Progenitor cell of endocrine pancreas (in vitro differentiated cells): ENCODE measurements at regions not wholly inside any gene's neighbourhood (a gene's known extent, or its start where the extent isn't known, plus 50 kb on each side); places are given as distances from the start of the nearest gene placed in this dataset.

ENCODE experiments used
- DNase-seq: peaks from one replicate; pipeline ENCODE4 v3.0.0; 2021; ENCODE audit warnings: low spot score; ENCODE audit not compliant: unreplicated experiment
- H3K27ac Mint-ChIP-seq: 2 replicates; pipeline ENCODE4 v1.8.0; 2021; ENCODE audit warnings: mild to moderate bottlenecking, moderate library complexity, mixed read lengths
- H3K27me3 Mint-ChIP-seq: 2 replicates; pipeline ENCODE4 v1.8.0; 2021; ENCODE audit warnings: mixed read lengths
- H3K36me3 Mint-ChIP-seq: 2 replicates; pipeline ENCODE4 v1.8.0; 2022; ENCODE audit warnings: mixed read lengths; ENCODE audit not compliant: insufficient read depth
- H3K4me1 Mint-ChIP-seq: 2 replicates; pipeline ENCODE4 v1.8.0; 2021; ENCODE audit warnings: low read depth, mixed read lengths
- H3K4me3 Mint-ChIP-seq: 2 replicates; pipeline ENCODE4 v1.8.0; 2021; ENCODE audit warnings: low read depth, mild to moderate bottlenecking, moderate library complexity, mixed read lengths
- H3K9me3 Mint-ChIP-seq: 2 replicates; pipeline ENCODE4 v1.8.0; 2021; ENCODE audit warnings: low read depth, mixed read lengths
- CTCF ChIP-seq: fragments of 200-600 bp; sonication (generic); IDR thresholded peaks from one replicate; pipeline ENCODE4 v1.5.0; 2021; ENCODE audit warnings: antibody characterized with exemption, mild to moderate bottlenecking; ENCODE audit not compliant: unreplicated experiment

GRCh38 chr18:66168685-66169235, 417.9 kb downstream of the CDH7 start:
- Mint-ChIP-seq H3K4me3 (no peak overlapping the region), H3K9me3 (no peaks in the 10 kb centered on the region), H3K36me3 (no peaks in the 10 kb centered on the region)

GRCh38 chr18:66167829-66168684, 417.2 kb downstream of the CDH7 start:
- Mint-ChIP-seq H3K27me3 (no peaks in the 10 kb centered on the region), H3K27ac (no peak overlapping the region), H3K36me3 (no peaks in the 10 kb centered on the region), H3K4me1 (no peaks in the 10 kb centered on the region), H3K4me3 (no peak overlapping the region), H3K9me3 (no peaks in the 10 kb centered on the region)
- no peak for DNase-seq
- no peak for TF ChIP-seq CTCF

More at GRCh38 chr18:66168685-66169235, 417.9 kb downstream of the CDH7 start:
- Mint-ChIP-seq H3K27me3 (no peaks in the 10 kb centered on the region), H3K27ac (no peak overlapping the region), H3K4me1 (no peaks in the 10 kb centered on the region)
- no peak for DNase-seq
- no peak for TF ChIP-seq CTCF

GRCh38 chr18:66160007-66160406, 409.2 kb downstream of the CDH7 start:
- Mint-ChIP-seq H3K27me3 (no peaks in the 10 kb centered on the region), H3K4me1 (no peaks in the 10 kb centered on the region), H3K27ac (no peak overlapping the region), H3K36me3 (no peaks in the 10 kb centered on the region), H3K9me3 (no peaks in the 10 kb centered on the region), H3K4me3 (no peak overlapping the region)
- TF ChIP-seq CTCF = no peak
- DNase-seq = no peak

GRCh38 chr18:66159451-66159850, 408.6 kb downstream of the CDH7 start:
- no peak for DNase-seq
- H3K36me3 Mint-ChIP-seq = no peaks in the 10 kb centered on the region
- no peak overlapping the region for H3K27ac Mint-ChIP-seq
- no peak for TF ChIP-seq CTCF
- H3K4me1 Mint-ChIP-seq = no peaks in the 10 kb centered on the region
- H3K27me3 Mint-ChIP-seq = no peaks in the 10 kb centered on the region
- H3K9me3 Mint-ChIP-seq = no peaks in the 10 kb centered on the region
- H3K4me3 Mint-ChIP-seq = no peak overlapping the region

- H3K9me3 Mint-ChIP-seq = no peaks in the 10 kb centered on the region
- H3K4me3 Mint-ChIP-seq = no peak overlapping the region
- H3K27ac Mint-ChIP-seq = no peak overlapping the region
- H3K36me3 Mint-ChIP-seq = no peaks in the 10 kb centered on the region
- no peaks in the 10 kb centered on the region for H3K27me3 Mint-ChIP-seq
- no peaks in the 10 kb centered on the region for H3K4me1 Mint-ChIP-seq
- no peak for DNase-seq
- no peak for TF ChIP-seq CTCF
These were observed 406.3 kb downstream of the CDH7 start for GRCh38 chr18:66156946-66157687.
